ENCODE measurements at regions not wholly inside any gene's neighbourhood (a gene's known extent, or its start where the extent isn't known, plus 50 kb on each side); places are given as distances from the start of the nearest gene placed in this dataset.

GRCh38 chr6:134594881-134595280 lies 277.0 kb upstream of the SGK1 start:
- TF ChIP-seq CTCF (IDR thresholded peaks at IDR 0.05): no peak
- Histone ChIP-seq H3K4me1 (no peaks in the 10 kb centered on the region), H3K27me3 (no peaks in the 10 kb centered on the region), H3K9me3 (no peaks in the 10 kb centered on the region), H3K36me3 (no peaks in the 10 kb centered on the region), H3K27ac (no peak overlapping the region), H3K4me3 (no peak overlapping the region)
- no peak for DNase-seq (ENCODE audit: low spot score)

GRCh38 chr6:134593887-134594286 lies 276.0 kb upstream of the SGK1 start:
- no peaks in the 10 kb centered on the region for H3K27me3 ChIP-seq
- TF ChIP-seq CTCF (IDR thresholded peaks at IDR 0.05): no peak
- no peak for DNase-seq (ENCODE audit: low spot score)
- H3K36me3 ChIP-seq: no peaks in the 10 kb centered on the region
- no peaks in the 10 kb centered on the region for H3K9me3 ChIP-seq
- H3K27ac ChIP-seq: no peak overlapping the region
- no peak overlapping the region for H3K4me3 ChIP-seq
- H3K4me1 ChIP-seq: no peaks in the 10 kb centered on the region

GRCh38 chr6:134593442-134593841 lies 275.5 kb upstream of the SGK1 start:
- Histone ChIP-seq H3K4me3 (no peak overlapping the region), H3K9me3 (no peaks in the 10 kb centered on the region), H3K27ac (no peak overlapping the region), H3K4me1 (no peaks in the 10 kb centered on the region), H3K27me3 (no peaks in the 10 kb centered on the region), H3K36me3 (no peaks in the 10 kb centered on the region)
- TF ChIP-seq CTCF (IDR thresholded peaks at IDR 0.05): no peak
- DNase-seq (ENCODE audit: low spot score): no peak

- TF ChIP-seq CTCF (IDR thresholded peaks at IDR 0.05): no peak
- Histone ChIP-seq H3K36me3 (no peaks in the 10 kb centered on the region), H3K4me3 (no peak overlapping the region), H3K27me3 (no peaks in the 10 kb centered on the region), H3K9me3 (no peaks in the 10 kb centered on the region), H3K4me1 (no peaks in the 10 kb centered on the region), H3K27ac (no peak overlapping the region)
- no peak for DNase-seq (ENCODE audit: low spot score)
These were observed 275.1 kb upstream of the SGK1 start for GRCh38 chr6:134593024-134593423.

- no peaks in the 10 kb centered on the region for H3K36me3 ChIP-seq
- TF ChIP-seq CTCF (IDR thresholded peaks at IDR 0.05): no peak
- DNase-seq (ENCODE audit: low spot score): no peak
- H3K9me3 ChIP-seq: no peaks in the 10 kb centered on the region
- H3K4me3 ChIP-seq: no peak overlapping the region
- H3K27me3 ChIP-seq: no peaks in the 10 kb centered on the region
- H3K4me1 ChIP-seq: peaks cover 0 to 3% of the 10 kb centered on the region in 2 donors
- H3K27ac ChIP-seq: no peak overlapping the region
These were observed 272.5 kb upstream of the SGK1 start for GRCh38 chr6:134590449-134590848.

- Histone ChIP-seq H3K27ac (no peak overlapping the region), H3K4me1 (peaks cover 0 to 3% of the 10 kb centered on the region in 2 donors), H3K36me3 (no peaks in the 10 kb centered on the region), H3K27me3 (no peaks in the 10 kb centered on the region), H3K4me3 (no peak overlapping the region), H3K9me3 (no peaks in the 10 kb centered on the region)
- no peak for TF ChIP-seq CTCF (IDR thresholded peaks at IDR 0.05)
- no peak for DNase-seq (ENCODE audit: low spot score)
These were observed 272.1 kb upstream of the SGK1 start for GRCh38 chr6:134590004-134590403.
